Lower leg skin (tissue), 4 donors: ENCODE measurements at regions not wholly inside any gene's neighbourhood (a gene's known extent, or its start where the extent isn't known, plus 50 kb on each side); places are given as distances from the start of the nearest gene placed in this dataset.

Experiments used
- DNase-seq, 2 donors: peaks; one replicate each; pipeline ENCODE4 v3.0.0-alpha.2; 2019; ENCODE audit warnings: low spot score in 2 of 2
- H3K4me3 ChIP-seq: fragments of 200-600 bp; sonication (generic); 2 replicates; pipeline ENCODE4 v1.5.1; 2017; ENCODE audit warnings: mild to moderate bottlenecking, low read depth; ENCODE audit not compliant: poor library complexity, severe bottlenecking
- CTCF ChIP-seq, 3 donors: fragments of 450-650 bp; IDR thresholded peaks; one replicate each; pipeline ENCODE4 v1.5.1; 2016; ENCODE audit warnings: antibody characterized with exemption in 3 of 3, mild to moderate bottlenecking in 3 of 3, moderate library complexity in 2 of 3
- POLR2A ChIP-seq, 2 donors: fragments of 450-650 bp; IDR thresholded peaks; one replicate each; pipeline ENCODE4 v1.6.1; 2016 to 2017; ENCODE audit warnings: antibody characterized with exemption in 2 of 2, mild to moderate bottlenecking in 1 of 2, moderate library complexity in 1 of 2
- WGBS, 2 donors: methylation state at CpG; one replicate each; pipeline ENCODE4 v1.1.5; 2018; 5-methylcytosine and 5-hydroxymethylcytosine counted together
- intact Hi-C: fragments of 100-400 bp; cut with DNase I; formaldehyde crosslinking; loops from one replicate; pipeline ENCODE4 v1.15.0; 2023; ENCODE audit warnings: low total_unique reads

DNA sequence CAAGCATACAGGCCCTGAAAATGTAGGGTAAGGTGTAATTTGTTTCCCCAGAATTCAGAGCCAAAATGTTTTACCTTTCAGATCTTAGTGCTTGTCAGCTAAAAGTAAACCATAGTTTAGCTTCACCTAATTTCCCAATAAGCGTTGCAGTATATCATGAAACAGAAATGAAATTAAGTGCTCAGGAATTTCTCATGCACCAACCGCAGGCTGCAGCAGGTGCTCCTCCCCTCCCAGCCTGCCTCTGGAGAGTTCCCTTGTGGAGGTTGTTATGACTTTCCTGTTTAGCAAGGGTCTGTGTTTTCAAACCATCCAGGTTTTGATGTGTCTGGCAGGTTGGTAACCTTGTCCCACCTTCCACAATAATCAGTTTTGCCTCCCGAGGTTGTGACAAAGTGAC is 118.5 kb downstream of the HLX start:
- no peak for DNase-seq
- 71 to 74% methylated on average over 3 of the region's 3 CpGs for WGBS, 2 donors
- TF ChIP-seq CTCF (IDR thresholded peaks at IDR 0.05) = no peak
- TF ChIP-seq POLR2A (IDR thresholded peaks at IDR 0.05) = no peak
- H3K4me3 ChIP-seq = no peak overlapping the region
- intact Hi-C loops = no loop called here

- intact Hi-C loops = no loop called here
- H3K4me3 ChIP-seq = no peak overlapping the region
- 48% methylated on average over 6 of the region's 6 CpGs for WGBS, 2 donors
- TF ChIP-seq CTCF (IDR thresholded peaks at IDR 0.05) = no peak
- TF ChIP-seq POLR2A (IDR thresholded peaks at IDR 0.05) = no peak
- peak in 1 of 2 donors; percentile 69 for DNase-seq
Measured at GRCh38 chr1:220999872-221000863, 120.9 kb downstream of the HLX start.

DNA sequence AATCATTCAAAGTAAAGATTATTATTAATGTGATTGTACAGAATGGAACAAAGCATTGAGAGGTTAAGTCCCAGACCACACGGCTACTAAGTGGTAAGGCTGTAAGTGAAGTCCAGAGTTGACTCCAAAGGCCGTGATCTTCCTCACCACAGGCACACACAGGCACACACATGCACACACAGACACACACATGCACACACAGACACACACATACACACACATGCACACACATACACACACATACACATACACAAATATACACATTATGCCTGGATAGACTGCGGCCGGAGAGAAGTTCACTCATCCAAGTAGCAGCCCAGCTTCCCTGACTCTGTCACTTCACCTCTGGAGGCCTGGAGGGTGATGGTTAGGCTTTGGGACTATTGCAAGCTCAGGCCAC is 121.9 kb downstream of the HLX start:
- intact Hi-C loops = no loop called here
- 88 to 94% methylated on average over 4 of the region's 4 CpGs for WGBS, 2 donors
- H3K4me3 ChIP-seq = no peak overlapping the region
- TF ChIP-seq POLR2A (IDR thresholded peaks at IDR 0.05) = no peak
- no peak for TF ChIP-seq CTCF (IDR thresholded peaks at IDR 0.05)
- no peak for DNase-seq

DNA sequence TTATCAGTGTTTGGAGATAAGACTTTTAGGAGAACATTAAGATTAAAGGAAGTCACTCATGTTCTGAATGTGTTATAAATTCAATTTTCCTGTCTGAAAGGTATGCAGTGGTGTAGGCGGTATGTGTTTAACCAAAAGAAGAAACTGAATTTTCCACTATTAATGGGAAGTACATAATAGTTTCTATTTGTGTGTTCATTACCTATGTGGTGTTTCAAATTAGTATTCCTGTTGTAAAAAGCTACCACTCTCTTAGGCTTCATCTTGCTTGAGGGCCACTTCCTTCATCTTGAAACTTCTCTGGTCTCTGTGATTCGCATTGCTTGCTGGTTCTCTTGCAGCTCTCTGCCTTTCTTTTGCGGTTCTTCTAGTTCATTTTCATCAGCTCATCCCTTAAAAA is 123.4 kb downstream of the HLX start:
- intact Hi-C loops = no loop called here
- DNase-seq = no peak
- TF ChIP-seq POLR2A (IDR thresholded peaks at IDR 0.05) (no peak), CTCF (IDR thresholded peaks at IDR 0.05) (no peak)
- 89 to 97% methylated on average over 3 of the region's 3 CpGs for WGBS, 2 donors
- no peak overlapping the region for H3K4me3 ChIP-seq

DNA sequence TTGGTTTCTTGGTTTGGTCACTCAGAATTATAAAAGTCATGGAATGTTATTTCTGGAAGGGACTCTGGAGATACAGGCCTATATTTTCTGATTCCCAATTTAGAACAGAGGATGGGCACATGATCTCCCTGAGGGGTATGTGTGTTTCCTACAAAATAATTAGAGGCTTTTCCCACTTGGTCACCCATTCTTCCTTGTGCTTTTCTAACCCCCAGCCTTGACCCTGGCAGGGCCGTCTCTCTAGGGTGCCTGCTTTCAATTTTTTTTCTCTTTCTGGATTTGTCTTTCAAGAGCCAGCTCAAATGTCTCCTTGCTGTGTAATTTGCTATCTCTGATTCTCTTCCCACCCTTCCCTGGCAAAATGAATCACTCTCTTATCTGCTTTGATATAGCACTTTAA is 131.9 kb downstream of the HLX start:
- WGBS, 2 donors = 69 to 73% methylated on average over 1 of the region's 1 CpG
- intact Hi-C loops = no loop called here
- TF ChIP-seq POLR2A (IDR thresholded peaks at IDR 0.05) (no peak), CTCF (IDR thresholded peaks at IDR 0.05) (no peak)
- no peak for DNase-seq
- no peak overlapping the region for H3K4me3 ChIP-seq
